CD14-positive monocyte (primary cell): ENCODE measurements at regions not wholly inside any gene's neighbourhood (a gene's known extent, or its start where the extent isn't known, plus 50 kb on each side); places are given as distances from the start of the nearest gene placed in this dataset.

Experiments
- DNase-seq, 3 donors: peaks; one replicate each; pipeline ENCODE4 v3.0.0-alpha.2; 2011 to 2022
- H2AFZ ChIP-seq: 2 replicates; pipeline ENCODE4 v1.6.0; 2012; ENCODE audit warnings: mild to moderate bottlenecking, low read depth, low read length, inconsistent platforms; ENCODE audit not compliant: insufficient read depth, poor library complexity, severe bottlenecking
- H3K27ac ChIP-seq, 2 donors: 1 replicate in 1 of 2; 2 replicates in 1 of 2; pipeline ENCODE4 v1.5.1; 2012 to 2013; ENCODE audit warnings: low read length in 2 of 2, control low read depth in 1 of 2, inconsistent platforms in 1 of 2, low read depth in 1 of 2, mild to moderate bottlenecking in 1 of 2
- H3K27me3 ChIP-seq, 2 donors: one replicate each; pipeline versions ENCODE4 v1.6.0 to v1.6.1; 2011 to 2013; ENCODE audit warnings: low read length in 2 of 2; ENCODE audit not compliant: control insufficient read depth in 2 of 2, insufficient read depth in 2 of 2
- H3K36me3 ChIP-seq, 2 donors: replicated peaks in 1 of 2; 1 replicate in 1 of 2; 2 replicates in 1 of 2; pipeline versions ENCODE4 v1.5.1 to v1.6.1; 2012 to 2013; ENCODE audit warnings: low read length in 2 of 2, control low read depth in 1 of 2, inconsistent platforms in 1 of 2, mild to moderate bottlenecking in 1 of 2; ENCODE audit not compliant: insufficient read depth in 2 of 2, control insufficient read depth in 1 of 2
- H3K4me1 ChIP-seq, 2 donors: 1 replicate in 1 of 2; 2 replicates in 1 of 2; pipeline versions ENCODE4 v1.5.1 to v1.6.1; 2012 to 2013; ENCODE audit warnings: low read length in 2 of 2, control low read depth in 1 of 2, inconsistent platforms in 1 of 2, mild to moderate bottlenecking in 1 of 2, moderate library complexity in 1 of 2; ENCODE audit not compliant: insufficient read depth in 2 of 2, control insufficient read depth in 1 of 2
- H3K4me2 ChIP-seq: replicated peaks from 2 replicates; pipeline ENCODE3; 2012; ENCODE audit warnings: low read length, moderate library complexity, mild to moderate bottlenecking; ENCODE audit not compliant: poor library complexity, severe bottlenecking; ENCODE audit errors: extremely low read depth
- H3K4me3 ChIP-seq, 3 experiments: fragments of 200-600 bp in 1 of 3; sonication (generic) in 1 of 3; replicated peaks in 1 of 3; 1 replicate in 2 of 3; 2 replicates in 1 of 3; pipeline ENCODE4 v1.5.1; 2011 to 2013; ENCODE audit warnings: low read length in 3 of 3, mild to moderate bottlenecking in 3 of 3, control low read depth in 2 of 3, low read depth in 2 of 3, inconsistent platforms in 1 of 3, moderate library complexity in 1 of 3
- H3K79me2 ChIP-seq: 2 replicates; pipeline ENCODE4 v1.6.0; 2012; ENCODE audit warnings: mild to moderate bottlenecking, control low read depth, inconsistent platforms, low read length, moderate library complexity; ENCODE audit not compliant: insufficient read depth
- H3K9ac ChIP-seq: 2 replicates; pipeline ENCODE4 v1.6.0; 2017; ENCODE audit warnings: low read length, mild to moderate bottlenecking; ENCODE audit not compliant: insufficient read depth, poor library complexity, severe bottlenecking
- H3K9me3 ChIP-seq, 2 donors: replicated peaks in 1 of 2; 1 replicate in 1 of 2; 2 replicates in 1 of 2; pipeline versions ENCODE4 v1.5.1 to v1.6.1; 2012 to 2013; ENCODE audit warnings: low read length in 2 of 2, control low read depth in 1 of 2; ENCODE audit not compliant: control insufficient read depth in 1 of 2, insufficient read depth in 1 of 2
- H4K20me1 ChIP-seq: 2 replicates; pipeline ENCODE4 v1.6.0; 2012; ENCODE audit warnings: mild to moderate bottlenecking, low read length, control low read depth, moderate library complexity; ENCODE audit not compliant: insufficient read depth
- H3K27ac Mint-ChIP-seq, 7 donors: one replicate each; pipeline ENCODE4 v1.8.0; 2020; ENCODE audit warnings: mild to moderate bottlenecking in 7 of 7, mixed read lengths in 7 of 7, moderate library complexity in 6 of 7, inconsistent platforms in 2 of 7
- H3K27me3 Mint-ChIP-seq, 3 donors: one replicate each; pipeline ENCODE4 v1.8.0; 2021 to 2022; ENCODE audit warnings: low read depth in 3 of 3, mild to moderate bottlenecking in 3 of 3, mixed read lengths in 3 of 3, moderate library complexity in 3 of 3, inconsistent platforms in 1 of 3
- H3K36me3 Mint-ChIP-seq, 2 donors: one replicate each; pipeline ENCODE4 v1.8.0; 2020; ENCODE audit warnings: mixed read lengths in 2 of 2, inconsistent platforms in 1 of 2, mild to moderate bottlenecking in 1 of 2
- H3K4me1 Mint-ChIP-seq: one replicate; pipeline ENCODE4 v1.8.0; 2020; ENCODE audit warnings: mild to moderate bottlenecking, mixed read lengths
- H3K4me3 Mint-ChIP-seq, 2 donors: one replicate each; pipeline ENCODE4 v1.8.0; 2020; ENCODE audit warnings: mild to moderate bottlenecking in 2 of 2, mixed read lengths in 2 of 2, moderate library complexity in 1 of 2
- H3K9me3 Mint-ChIP-seq, 7 donors: one replicate each; pipeline ENCODE4 v1.8.0; 2020 to 2022; ENCODE audit warnings: mixed read lengths in 7 of 7, mild to moderate bottlenecking in 6 of 7, moderate library complexity in 6 of 7, inconsistent platforms in 2 of 7
- WGBS: methylation state at CpG from one replicate; pipeline ENCODE4 v1.1.5; 2013; ENCODE audit warnings: missing lambda C conversion rate; ENCODE audit not compliant: insufficient coverage; 5-methylcytosine and 5-hydroxymethylcytosine counted together
- intact Hi-C, 2 donors: fragments of 100-400 bp; cut with micrococcal nuclease; formaldehyde crosslinking; loops; one replicate each; pipeline versions ENCODE4 v1.15.0 to v1.15.1; 2023
- TF ChIP-seq, protein P1 (sequence below): fragments of 200-600 bp; IDR thresholded peaks from one replicate; pipeline ENCODE4 v1.8.0; 2022; ENCODE audit warnings: antibody characterized with exemption, mild to moderate bottlenecking

GRCh38 chr18:2223449-2223848 is 347.9 kb downstream of the METTL4 start:
- H3K4me1 ChIP-seq: no peaks in the 10 kb centered on the region
- Mint-ChIP-seq H3K27ac (no peak overlapping the region), H3K36me3 (no peaks in the 10 kb centered on the region), H3K4me1 (no peaks in the 10 kb centered on the region), H3K4me3 (no peak overlapping the region), H3K27me3 (peaks cover 2 to 7% (median 5%) of the 10 kb centered on the region in 3 donors), H3K9me3 (peaks cover 0 to 2% (median 0%) of the 10 kb centered on the region in 7 donors)
- H3K79me2 ChIP-seq: no peaks in the 10 kb centered on the region
- intact Hi-C loops: no loop called here
- H3K36me3 ChIP-seq: no peaks in the 10 kb centered on the region
- no peaks in the 10 kb centered on the region for H4K20me1 ChIP-seq
- no peak for DNase-seq
- TF ChIP-seq, protein P1, sequence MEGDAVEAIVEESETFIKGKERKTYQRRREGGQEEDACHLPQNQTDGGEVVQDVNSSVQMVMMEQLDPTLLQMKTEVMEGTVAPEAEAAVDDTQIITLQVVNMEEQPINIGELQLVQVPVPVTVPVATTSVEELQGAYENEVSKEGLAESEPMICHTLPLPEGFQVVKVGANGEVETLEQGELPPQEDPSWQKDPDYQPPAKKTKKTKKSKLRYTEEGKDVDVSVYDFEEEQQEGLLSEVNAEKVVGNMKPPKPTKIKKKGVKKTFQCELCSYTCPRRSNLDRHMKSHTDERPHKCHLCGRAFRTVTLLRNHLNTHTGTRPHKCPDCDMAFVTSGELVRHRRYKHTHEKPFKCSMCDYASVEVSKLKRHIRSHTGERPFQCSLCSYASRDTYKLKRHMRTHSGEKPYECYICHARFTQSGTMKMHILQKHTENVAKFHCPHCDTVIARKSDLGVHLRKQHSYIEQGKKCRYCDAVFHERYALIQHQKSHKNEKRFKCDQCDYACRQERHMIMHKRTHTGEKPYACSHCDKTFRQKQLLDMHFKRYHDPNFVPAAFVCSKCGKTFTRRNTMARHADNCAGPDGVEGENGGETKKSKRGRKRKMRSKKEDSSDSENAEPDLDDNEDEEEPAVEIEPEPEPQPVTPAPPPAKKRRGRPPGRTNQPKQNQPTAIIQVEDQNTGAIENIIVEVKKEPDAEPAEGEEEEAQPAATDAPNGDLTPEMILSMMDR: no peak
- no peak overlapping the region for H3K27ac ChIP-seq
- H3K4me2 ChIP-seq: no peak overlapping the region
- H2AFZ ChIP-seq: no peak overlapping the region
- no peak overlapping the region for H3K4me3 ChIP-seq
- H3K27me3 ChIP-seq: no peaks in the 10 kb centered on the region
- no CpG with 5 or more reads among the region's 5 CpGs for WGBS
- H3K9ac ChIP-seq: no peak overlapping the region
- H3K9me3 ChIP-seq: no peaks in the 10 kb centered on the region

- WGBS: no CpG with 5 or more reads among the region's 2 CpGs
- Histone ChIP-seq H3K9ac (no peak overlapping the region), H3K4me2 (no peak overlapping the region), H4K20me1 (no peaks in the 10 kb centered on the region), H3K9me3 (no peaks in the 10 kb centered on the region), H3K4me3 (no peak overlapping the region), H3K79me2 (no peaks in the 10 kb centered on the region), H3K27me3 (no peaks in the 10 kb centered on the region), H3K4me1 (no peaks in the 10 kb centered on the region), H3K27ac (no peak overlapping the region), H3K36me3 (no peaks in the 10 kb centered on the region), H2AFZ (no peak overlapping the region)
- TF ChIP-seq, protein P1: no peak
- intact Hi-C loops: no loop called here
- no peak for DNase-seq
- no peaks in the 10 kb centered on the region for H3K36me3 Mint-ChIP-seq
- no peak overlapping the region for H3K27ac Mint-ChIP-seq
- H3K9me3 Mint-ChIP-seq: peaks cover 0 to 2% (median 0%) of the 10 kb centered on the region in 7 donors
- H3K4me3 Mint-ChIP-seq: no peak overlapping the region
- peaks cover 4 to 7% (median 5%) of the 10 kb centered on the region in 3 donors for H3K27me3 Mint-ChIP-seq
- no peaks in the 10 kb centered on the region for H3K4me1 Mint-ChIP-seq
Observed at GRCh38 chr18:2223849-2224248, 347.5 kb downstream of the METTL4 start.
